ENCODE measurements at regions not wholly inside any gene's neighbourhood (a gene's known extent, or its start where the extent isn't known, plus 50 kb on each side); places are given as distances from the start of the nearest gene placed in this dataset.
"Not testable (repeated sequence)": the region's sequence is repeated elsewhere in the genome, so short reads cannot be mapped to it uniquely, and the experiment has no call there.

DNA sequence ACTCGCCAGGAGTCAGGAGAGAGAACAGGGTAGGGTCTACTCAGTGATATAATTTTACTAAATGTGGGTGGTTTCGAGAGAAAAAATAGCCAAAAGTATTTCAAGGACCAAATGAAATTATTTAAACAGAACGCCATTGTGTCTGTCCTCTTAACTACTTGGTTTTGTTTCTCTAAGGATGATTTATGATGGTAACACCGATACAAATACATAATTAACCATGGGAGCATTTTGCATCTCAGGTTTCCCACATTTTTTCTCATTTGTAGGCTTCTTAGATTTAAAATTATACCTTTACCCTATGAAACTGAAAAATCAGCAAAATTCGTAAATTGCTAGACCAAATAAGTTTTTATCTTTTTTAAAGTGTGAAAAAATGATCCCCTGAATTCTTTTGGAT lies 188.2 kb downstream of the ZFP64 start:
- H2AFZ ChIP-seq (ENCODE audit: low read length) = no peak overlapping the region
- H3K9me3 ChIP-seq (ENCODE audit: insufficient read depth, low read depth, low read length) = no peaks in the 10 kb centered on the region
- no peak overlapping the region for H3K9ac ChIP-seq (ENCODE audit: low read depth, low read length, poor library complexity, severe bottlenecking)
- H3K36me3 ChIP-seq (ENCODE audit: insufficient read depth, low read length) = no peaks in the 10 kb centered on the region
- H3K27me3 ChIP-seq (ENCODE audit: insufficient read depth, low read length, poor library complexity, severe bottlenecking) = no peaks in the 10 kb centered on the region
- no peaks in the 10 kb centered on the region for H4K20me1 ChIP-seq (ENCODE audit: insufficient read depth, low read length, poor library complexity, severe bottlenecking)
- no peak overlapping the region for H3K4me2 ChIP-seq (ENCODE audit: low read depth, low read length, poor library complexity, severe bottlenecking)
- H3F3A ChIP-seq (ENCODE audit: low read depth) = no peaks in the 10 kb centered on the region
- no peaks in the 10 kb centered on the region for H3K4me1 ChIP-seq (ENCODE audit: insufficient read depth, low read length, poor library complexity, severe bottlenecking)
- H3K79me2 ChIP-seq (ENCODE audit: insufficient read depth, low read length) = no peaks in the 10 kb centered on the region
- H3K4me3 ChIP-seq (ENCODE audit: low read length, poor library complexity, severe bottlenecking) = no peak overlapping the region
- TF ChIP-seq EZH2phosphoT487 (IDR thresholded peaks at IDR 0.05; ENCODE audit: borderline replicate concordance) = no peak
- TF ChIP-seq, protein P1, sequence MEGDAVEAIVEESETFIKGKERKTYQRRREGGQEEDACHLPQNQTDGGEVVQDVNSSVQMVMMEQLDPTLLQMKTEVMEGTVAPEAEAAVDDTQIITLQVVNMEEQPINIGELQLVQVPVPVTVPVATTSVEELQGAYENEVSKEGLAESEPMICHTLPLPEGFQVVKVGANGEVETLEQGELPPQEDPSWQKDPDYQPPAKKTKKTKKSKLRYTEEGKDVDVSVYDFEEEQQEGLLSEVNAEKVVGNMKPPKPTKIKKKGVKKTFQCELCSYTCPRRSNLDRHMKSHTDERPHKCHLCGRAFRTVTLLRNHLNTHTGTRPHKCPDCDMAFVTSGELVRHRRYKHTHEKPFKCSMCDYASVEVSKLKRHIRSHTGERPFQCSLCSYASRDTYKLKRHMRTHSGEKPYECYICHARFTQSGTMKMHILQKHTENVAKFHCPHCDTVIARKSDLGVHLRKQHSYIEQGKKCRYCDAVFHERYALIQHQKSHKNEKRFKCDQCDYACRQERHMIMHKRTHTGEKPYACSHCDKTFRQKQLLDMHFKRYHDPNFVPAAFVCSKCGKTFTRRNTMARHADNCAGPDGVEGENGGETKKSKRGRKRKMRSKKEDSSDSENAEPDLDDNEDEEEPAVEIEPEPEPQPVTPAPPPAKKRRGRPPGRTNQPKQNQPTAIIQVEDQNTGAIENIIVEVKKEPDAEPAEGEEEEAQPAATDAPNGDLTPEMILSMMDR (conservative IDR thresholded peaks at IDR 0.05; ENCODE audit: low read length) = no peak
- no peaks in the 10 kb centered on the region for H3K9me2 ChIP-seq (replicated peaks; ENCODE audit: low read depth, low read length)

DNA sequence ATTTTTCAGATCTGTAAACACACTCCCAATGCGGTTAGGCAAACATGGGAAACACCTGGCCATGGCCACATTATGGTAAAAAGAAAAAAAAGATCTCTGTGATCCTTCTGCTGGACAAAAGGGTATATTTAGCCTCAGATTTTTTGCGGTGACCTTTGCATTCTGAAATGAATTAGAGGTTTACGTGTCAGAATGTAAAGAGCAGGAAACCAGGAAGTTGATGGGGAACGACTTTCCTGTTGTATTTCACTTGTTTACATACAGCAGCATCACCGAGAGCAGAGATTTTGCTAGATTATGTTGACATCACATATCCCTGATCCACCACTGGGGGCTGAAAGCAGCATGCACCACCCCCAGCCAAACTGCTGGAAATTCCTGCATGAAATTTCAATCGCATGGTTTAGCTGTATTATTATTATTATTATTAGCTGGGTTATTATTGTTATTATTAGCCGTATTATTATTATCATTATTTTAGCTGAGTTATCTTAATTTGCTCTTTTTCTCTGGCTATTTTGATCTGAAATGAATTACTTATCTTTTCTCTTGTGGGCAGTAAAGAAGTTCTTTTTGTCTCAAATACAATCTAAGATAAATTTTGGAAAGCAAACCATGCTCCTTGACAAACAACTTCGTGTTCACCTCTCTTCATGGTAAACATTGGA lies 189.4 kb downstream of the ZFP64 start:
- Histone ChIP-seq H3K4me3 (ENCODE audit: low read length, poor library complexity, severe bottlenecking) (no peak overlapping the region), H3K27me3 (ENCODE audit: insufficient read depth, low read length, poor library complexity, severe bottlenecking) (no peaks in the 10 kb centered on the region), H3K9me2 (replicated peaks; ENCODE audit: low read depth, low read length) (no peaks in the 10 kb centered on the region), H3K36me3 (ENCODE audit: insufficient read depth, low read length) (no peaks in the 10 kb centered on the region), H4K20me1 (ENCODE audit: insufficient read depth, low read length, poor library complexity, severe bottlenecking) (no peaks in the 10 kb centered on the region), H2AFZ (ENCODE audit: low read length) (no peak overlapping the region), H3F3A (ENCODE audit: low read depth) (no peaks in the 10 kb centered on the region), H3K4me2 (ENCODE audit: low read depth, low read length, poor library complexity, severe bottlenecking) (no peak overlapping the region), H3K9me3 (ENCODE audit: insufficient read depth, low read depth, low read length) (no peaks in the 10 kb centered on the region), H3K79me2 (ENCODE audit: insufficient read depth, low read length) (no peaks in the 10 kb centered on the region), H3K4me1 (ENCODE audit: insufficient read depth, low read length, poor library complexity, severe bottlenecking) (no peaks in the 10 kb centered on the region), H3K9ac (ENCODE audit: low read depth, low read length, poor library complexity, severe bottlenecking) (no peak overlapping the region)
- TF ChIP-seq EZH2phosphoT487 (IDR thresholded peaks at IDR 0.05; ENCODE audit: borderline replicate concordance) = no peak
- TF ChIP-seq, protein P1 (conservative IDR thresholded peaks at IDR 0.05; ENCODE audit: low read length) = no peak; the same call in 1 of the 2 replicates

DNA sequence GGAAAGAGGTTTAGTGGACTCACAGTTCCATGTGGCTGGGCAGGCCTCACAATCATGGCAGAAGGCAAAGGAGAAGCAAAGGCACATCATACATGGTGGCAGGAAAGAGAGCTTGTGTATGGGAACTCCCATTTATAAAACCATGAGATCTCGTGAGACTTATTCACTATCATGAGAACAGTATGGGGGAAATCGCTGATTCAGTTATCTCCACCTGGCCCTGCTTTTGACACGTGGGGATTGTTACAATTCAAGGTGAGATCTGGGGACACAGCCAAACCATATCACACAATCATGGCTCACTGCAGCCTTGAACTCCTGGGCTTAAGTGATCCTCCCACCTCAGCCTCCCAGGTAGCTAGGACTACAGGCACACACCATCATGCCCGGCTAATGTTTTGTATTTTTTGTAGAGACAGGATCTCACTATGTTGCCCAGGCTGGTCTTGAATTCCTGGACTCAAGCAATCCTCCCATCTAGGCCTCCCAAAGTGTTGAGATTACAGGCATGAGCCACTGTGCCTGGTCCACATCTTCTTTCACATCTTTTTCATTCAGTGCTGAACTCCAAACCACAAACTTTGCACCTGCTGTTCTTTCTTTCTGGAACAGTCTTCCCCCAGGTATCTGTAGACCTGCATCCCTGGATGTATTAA lies 194.2 kb downstream of the ZFP64 start:
- H3K4me2 ChIP-seq (ENCODE audit: low read depth, low read length, poor library complexity, severe bottlenecking); H3K4me1 ChIP-seq (ENCODE audit: insufficient read depth, low read length, poor library complexity, severe bottlenecking); H4K20me1 ChIP-seq (ENCODE audit: insufficient read depth, low read length, poor library complexity, severe bottlenecking); H3K9me3 ChIP-seq (ENCODE audit: insufficient read depth, low read depth, low read length); H3K4me3 ChIP-seq (ENCODE audit: low read length, poor library complexity, severe bottlenecking); H3K79me2 ChIP-seq (ENCODE audit: insufficient read depth, low read length); H3K27me3 ChIP-seq (ENCODE audit: insufficient read depth, low read length, poor library complexity, severe bottlenecking); H3K9me2 ChIP-seq (replicated peaks; ENCODE audit: low read depth, low read length); H3K36me3 ChIP-seq (ENCODE audit: insufficient read depth, low read length); H2AFZ ChIP-seq (ENCODE audit: low read length); H3F3A ChIP-seq (ENCODE audit: low read depth); H3K9ac ChIP-seq (ENCODE audit: low read depth, low read length, poor library complexity, severe bottlenecking): not testable (repeated sequence)

DNA sequence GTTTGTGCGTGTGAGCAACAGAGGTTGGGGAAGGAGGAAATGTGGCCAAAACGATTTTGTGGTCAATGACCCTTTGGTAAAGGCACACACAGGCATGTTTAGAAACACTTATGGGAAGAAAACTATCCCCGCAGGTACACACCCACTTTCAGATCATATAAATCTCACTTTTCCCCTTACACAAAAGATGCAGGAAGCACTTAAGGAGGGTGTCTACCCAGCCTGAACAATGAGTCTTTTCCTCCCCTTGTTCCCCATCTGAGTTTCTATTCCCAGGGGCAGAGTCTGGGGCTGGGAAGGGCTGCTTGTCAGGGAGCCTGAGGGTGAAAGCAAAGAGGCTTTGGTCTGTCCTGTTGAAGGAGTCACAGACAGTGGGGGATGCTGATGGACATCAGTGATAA lies 193.2 kb upstream of the SALL4 start:
- Histone ChIP-seq H3K9me3 (ENCODE audit: insufficient read depth, low read depth, low read length) (no peaks in the 10 kb centered on the region), H3K4me3 (ENCODE audit: low read length, poor library complexity, severe bottlenecking) (no peak overlapping the region), H3K9ac (ENCODE audit: low read depth, low read length, poor library complexity, severe bottlenecking) (no peak overlapping the region), H3K9me2 (replicated peaks; ENCODE audit: low read depth, low read length) (no peaks in the 10 kb centered on the region), H3K36me3 (ENCODE audit: insufficient read depth, low read length) (no peaks in the 10 kb centered on the region), H3K4me2 (ENCODE audit: low read depth, low read length, poor library complexity, severe bottlenecking) (no peak overlapping the region), H3K79me2 (ENCODE audit: insufficient read depth, low read length) (no peaks in the 10 kb centered on the region), H3K4me1 (ENCODE audit: insufficient read depth, low read length, poor library complexity, severe bottlenecking) (peaks cover 4% of the 10 kb centered on the region), H3F3A (ENCODE audit: low read depth) (no peaks in the 10 kb centered on the region), H4K20me1 (ENCODE audit: insufficient read depth, low read length, poor library complexity, severe bottlenecking) (no peaks in the 10 kb centered on the region), H2AFZ (ENCODE audit: low read length) (no peak overlapping the region), H3K27me3 (ENCODE audit: insufficient read depth, low read length, poor library complexity, severe bottlenecking) (no peaks in the 10 kb centered on the region)
- TF ChIP-seq, protein P1 (conservative IDR thresholded peaks at IDR 0.05; ENCODE audit: low read length) = no peak
- TF ChIP-seq EZH2phosphoT487 (IDR thresholded peaks at IDR 0.05; ENCODE audit: borderline replicate concordance) = no peak
